Daoy (cell line): ENCODE measurements at regions not wholly inside any gene's neighbourhood (a gene's known extent, or its start where the extent isn't known, plus 50 kb on each side); places are given as distances from the start of the nearest gene placed in this dataset.

ENCODE experiments used
- DNase-seq: peaks from one replicate; pipeline ENCODE4 v3.0.0-alpha.2; 2015; ENCODE audit warnings: low read depth

DNA sequence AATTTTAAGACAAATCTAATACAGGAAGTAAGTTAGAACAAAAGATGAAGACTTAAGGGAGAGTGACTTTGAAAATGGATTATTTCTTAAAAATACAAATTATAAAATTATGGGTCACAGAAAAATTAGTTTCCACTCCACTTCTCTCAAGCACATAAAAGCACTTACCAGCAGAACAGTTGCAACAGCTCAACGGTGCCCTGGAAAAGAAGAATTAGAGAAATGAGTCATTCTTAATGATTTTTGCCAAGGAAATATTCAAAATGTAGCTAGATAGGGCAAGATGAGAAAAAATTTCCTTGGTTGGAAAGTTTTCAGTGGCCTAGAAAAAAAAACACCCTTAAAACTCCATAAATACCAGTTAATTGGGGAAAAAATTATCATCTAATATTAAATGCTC is 2185.6 kb upstream of the CELF4 start:
- DNase-seq, result no peak

GRCh38 chr18:39749154-39749553 is 2183.6 kb upstream of the CELF4 start:
- no peak for DNase-seq

- DNase-seq, result no peak
These were observed 2183.1 kb upstream of the CELF4 start for GRCh38 chr18:39748727-39749126.

- DNase-seq, result no peak
These were observed 2180.6 kb upstream of the CELF4 start for GRCh38 chr18:39746201-39746600.

DNA sequence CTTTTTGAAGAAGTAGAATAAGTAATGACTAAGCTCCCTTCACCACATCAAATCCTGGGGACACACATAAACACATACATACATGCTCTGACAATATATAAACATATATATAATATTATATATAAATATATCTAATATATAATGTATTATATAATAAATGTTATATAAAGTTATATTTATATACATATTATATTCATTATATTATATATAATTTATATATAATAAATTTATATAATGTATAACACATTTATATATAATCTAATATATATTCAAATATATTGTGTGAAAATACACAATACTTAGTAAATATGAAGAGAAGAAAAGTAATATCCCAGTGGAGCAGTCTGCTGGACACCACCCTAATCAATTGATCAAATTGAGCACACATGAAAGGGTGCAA is 2177.9 kb upstream of the CELF4 start:
- no peak for DNase-seq

GRCh38 chr18:39741755-39742466 is 2176.3 kb upstream of the CELF4 start:
- DNase-seq, result no peak

- DNase-seq, result no peak
These were observed 2172.3 kb upstream of the CELF4 start for GRCh38 chr18:39737869-39738268.

DNA sequence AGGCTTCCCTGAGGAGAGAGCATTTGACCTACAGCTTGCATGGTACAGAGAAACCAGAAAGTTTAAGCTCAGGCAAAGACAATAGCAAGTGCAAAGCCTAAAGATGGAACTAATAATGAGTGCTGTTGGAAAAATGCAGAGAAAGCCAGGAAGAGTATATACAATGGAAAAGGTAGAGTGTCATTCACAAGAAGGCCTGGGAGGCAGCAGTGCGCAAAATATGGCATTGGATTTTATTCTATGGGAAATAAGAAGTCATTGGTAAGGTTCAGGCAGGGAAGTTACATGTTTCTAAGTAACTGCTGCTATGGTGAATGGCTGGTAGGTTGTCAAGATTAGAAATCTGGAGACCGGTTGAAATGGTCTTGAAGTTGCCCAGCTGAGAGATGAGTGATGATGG is 2167.3 kb upstream of the CELF4 start:
- DNase-seq, result no peak

- DNase-seq, result no peak
These were observed 2165.0 kb upstream of the CELF4 start for GRCh38 chr18:39730606-39731005.

- DNase-seq, result no peak
These were observed 2159.1 kb upstream of the CELF4 start for GRCh38 chr18:39724652-39725051.

GRCh38 chr18:39721712-39722111 is 2156.1 kb upstream of the CELF4 start:
- no peak for DNase-seq

GRCh38 chr18:39713961-39714360 is 2148.4 kb upstream of the CELF4 start:
- DNase-seq, result no peak

DNA sequence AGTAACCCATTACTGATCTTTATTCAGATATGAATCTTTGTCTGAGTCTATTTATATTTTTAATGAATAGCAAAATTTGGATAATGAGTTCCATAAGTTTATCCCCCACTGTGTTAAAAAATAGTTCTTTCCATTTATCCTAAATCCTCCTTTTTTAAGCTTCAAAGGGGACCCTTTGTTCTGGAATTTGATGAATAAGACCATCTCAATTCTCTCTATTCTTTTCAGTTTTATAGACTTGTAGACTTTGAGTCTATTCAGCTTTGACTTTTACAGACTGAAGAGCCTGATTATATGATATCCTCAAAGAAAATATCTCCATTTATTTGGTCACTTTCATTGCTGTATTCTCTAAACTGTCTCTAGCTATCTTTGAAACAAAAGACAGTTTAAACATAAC is 2146.1 kb upstream of the CELF4 start:
- DNase-seq, result no peak

DNA sequence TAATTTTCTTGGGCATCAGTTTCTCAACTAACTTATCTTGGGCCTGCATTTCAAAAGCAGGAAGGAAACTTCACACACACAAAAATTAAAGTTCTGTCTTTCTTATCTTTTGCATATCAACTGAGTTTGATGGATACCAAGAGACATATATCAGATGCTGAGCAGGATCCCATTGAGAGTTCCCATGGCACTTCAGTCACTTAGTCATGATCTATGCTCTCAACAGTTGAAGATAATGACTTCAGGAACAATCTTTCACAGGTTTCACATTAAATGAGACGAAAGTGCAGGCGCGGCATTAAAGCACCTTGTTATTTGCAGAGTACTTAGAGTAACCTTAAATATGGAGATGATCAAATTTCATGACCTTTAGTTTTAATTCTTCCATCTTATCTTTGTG is 2139.8 kb upstream of the CELF4 start:
- DNase-seq, result no peak

DNA sequence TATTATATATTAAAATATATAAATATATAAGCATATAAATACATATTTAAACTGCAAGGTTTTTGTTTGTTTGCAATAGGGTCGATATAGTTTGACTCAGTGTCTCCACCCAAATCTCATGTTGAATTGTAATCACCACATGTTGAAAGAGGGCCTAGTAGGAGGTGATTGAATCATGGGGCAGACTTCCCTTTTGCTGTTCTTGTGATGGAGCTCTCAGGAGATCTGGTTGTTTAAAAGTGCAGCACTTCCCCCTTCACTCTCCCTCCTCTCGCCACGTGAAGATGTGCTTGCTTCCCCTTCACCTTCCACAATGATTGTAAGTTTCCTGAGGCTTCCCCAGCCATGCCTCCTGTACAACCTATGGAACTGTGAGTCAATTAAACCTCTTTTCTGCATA is 2137.3 kb upstream of the CELF4 start:
- no peak for DNase-seq

GRCh38 chr18:39701839-39702238 is 2136.2 kb upstream of the CELF4 start:
- DNase-seq, result no peak

GRCh38 chr18:39701055-39701783 is 2135.6 kb upstream of the CELF4 start:
- no peak for DNase-seq

DNA sequence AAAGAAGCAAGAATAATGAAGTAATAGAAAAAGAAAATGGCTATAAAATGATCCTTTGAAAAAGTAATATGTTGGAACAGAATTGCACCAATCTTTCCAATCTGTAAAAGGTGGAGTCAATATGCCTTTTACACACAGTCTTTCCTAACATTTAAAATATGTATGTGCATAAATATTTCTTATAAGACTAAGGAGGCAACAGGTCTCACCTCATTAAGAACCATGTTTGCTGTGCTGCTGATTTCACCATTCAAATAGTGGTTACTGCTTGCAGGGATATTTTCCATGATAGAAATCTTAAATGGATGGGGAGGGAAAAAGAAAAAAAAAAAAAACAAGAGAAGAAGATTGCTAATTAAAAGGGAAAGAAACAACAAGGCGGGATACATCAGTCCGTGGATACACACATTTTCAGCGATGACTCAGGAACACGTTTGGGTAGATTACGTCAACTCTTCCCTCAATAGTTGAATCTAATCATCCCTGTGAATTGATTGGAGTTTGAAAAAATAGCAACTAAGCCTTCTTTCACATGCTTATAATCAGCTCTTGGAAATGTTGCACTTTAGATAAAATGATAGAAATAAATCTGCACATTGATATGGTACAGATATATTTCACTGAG is 2133.9 kb upstream of the CELF4 start:
- DNase-seq, result no peak

- DNase-seq, result no peak
These were observed 2132.8 kb upstream of the CELF4 start for GRCh38 chr18:39698436-39698835.

- DNase-seq, result no peak
These were observed 2127.8 kb upstream of the CELF4 start for GRCh38 chr18:39693359-39693758.

GRCh38 chr18:39692367-39693015 is 2126.9 kb upstream of the CELF4 start:
- no peak for DNase-seq

DNA sequence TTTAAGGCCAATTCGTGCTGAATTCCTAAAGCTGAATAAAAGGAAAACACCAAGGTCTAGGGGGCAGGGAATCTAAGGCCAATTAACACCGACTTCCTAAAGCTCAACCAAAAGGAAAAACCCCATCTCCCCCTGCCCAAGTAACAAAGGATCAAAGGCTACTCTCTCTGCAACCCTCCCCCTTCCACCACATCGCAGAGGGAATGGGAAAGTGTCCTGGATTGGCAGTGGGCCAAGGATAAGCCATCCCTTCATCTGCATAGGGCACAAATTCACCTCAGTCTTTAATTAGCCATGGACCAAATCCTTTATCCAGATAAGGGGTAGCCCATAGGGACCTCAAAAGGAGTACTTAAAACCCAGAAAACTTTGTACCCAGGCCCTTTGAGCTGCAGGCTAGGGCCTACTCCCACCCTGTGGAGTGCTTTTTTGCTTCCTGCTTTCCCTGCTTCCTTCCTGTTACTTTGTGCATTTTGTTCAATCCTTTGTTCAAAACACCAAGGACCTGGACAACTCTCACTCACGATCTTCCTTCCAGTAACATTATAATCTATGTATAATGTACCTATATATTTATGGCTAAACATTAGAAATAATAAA is 2119.8 kb upstream of the CELF4 start:
- no peak for DNase-seq
